WTC11 (cell line): ENCODE measurements at regions not wholly inside any gene's neighbourhood (a gene's known extent, or its start where the extent isn't known, plus 50 kb on each side); places are given as distances from the start of the nearest gene placed in this dataset.

Experiments used
- ATF1 ChIP-seq: sonication (generic); formaldehyde crosslinking; IDR thresholded peaks from 2 replicates; pipeline ENCODE4 v1.8.1; 2023; ENCODE audit warnings: mild to moderate bottlenecking, moderate library complexity, missing genetic modification reagents
- CBFB ChIP-seq: sonication (generic); formaldehyde crosslinking; IDR thresholded peaks from 2 replicates; pipeline ENCODE4 v1.8.1; 2022; ENCODE audit warnings: mild to moderate bottlenecking, low read depth, missing genetic modification reagents
- CTCF ChIP-seq: fragments of 200-600 bp; IDR thresholded peaks from 2 replicates; pipeline ENCODE4 v1.8.0; 2022; ENCODE audit warnings: antibody characterized with exemption
- FOXP1 ChIP-seq: sonication (generic); formaldehyde crosslinking; IDR thresholded peaks from 2 replicates; pipeline ENCODE4 v1.8.0; 2022; ENCODE audit warnings: missing genetic modification reagents, mild to moderate bottlenecking, moderate library complexity, borderline replicate concordance
- GABPB1 ChIP-seq: sonication (generic); formaldehyde crosslinking; IDR thresholded peaks from 2 replicates; pipeline ENCODE4 v1.8.1; 2023; ENCODE audit warnings: mild to moderate bottlenecking, missing genetic modification reagents
- NFATC4 ChIP-seq: fragments of 250-450 bp; sonication (Bioruptor Pico); IDR thresholded peaks from 2 replicates; pipeline ENCODE4 v1.9.0; 2021; ENCODE audit warnings: mild to moderate bottlenecking
- NFE2L1 ChIP-seq: sonication (generic); formaldehyde crosslinking; IDR thresholded peaks from 2 replicates; pipeline ENCODE4 v1.8.1; 2023; ENCODE audit warnings: missing genetic modification reagents
- RELA ChIP-seq: sonication (generic); formaldehyde crosslinking; IDR thresholded peaks from 2 replicates; pipeline ENCODE4 v1.8.1; 2022; ENCODE audit warnings: missing genetic modification reagents, mild to moderate bottlenecking, borderline replicate concordance
- TCF7 ChIP-seq: sonication (generic); formaldehyde crosslinking; IDR thresholded peaks from 2 replicates; pipeline ENCODE4 v1.8.0; 2022; ENCODE audit warnings: mild to moderate bottlenecking, low read depth, missing genetic modification reagents, moderate library complexity
- ZNF512 ChIP-seq: sonication (generic); formaldehyde crosslinking; IDR thresholded peaks from 2 replicates; pipeline ENCODE4 v1.8.1; 2022; ENCODE audit warnings: missing genetic modification reagents, borderline replicate concordance
- ZNF671 ChIP-seq: fragments of 250-450 bp; sonication (Bioruptor Pico); IDR thresholded peaks from 2 replicates; pipeline ENCODE4 v1.8.0; 2021; ENCODE audit warnings: mild to moderate bottlenecking

GRCh38 chr1:81708250-81708649 is 92.5 kb upstream of the ADGRL2 start:
- no peak for TF ChIP-seq NFATC4
- no peak for TF ChIP-seq ZNF671 (CRISPR knock-in tag)
- no peak for TF ChIP-seq TCF7 (CRISPR knock-in tag)
- no peak for TF ChIP-seq CTCF
- TF ChIP-seq FOXP1: no peak
- TF ChIP-seq GABPB1 (CRISPR knock-in tag): no peak
- TF ChIP-seq CBFB (CRISPR knock-in tag): no peak
- TF ChIP-seq ATF1 (CRISPR knock-in tag): no peak
- TF ChIP-seq ZNF512: no peak
- TF ChIP-seq NFE2L1 (CRISPR knock-in tag): no peak
- no peak for TF ChIP-seq RELA (CRISPR knock-in tag)
